Left ventricle myocardium superior (tissue), 1 donor: ENCODE measurements at regions not wholly inside any gene's neighbourhood (a gene's known extent, or its start where the extent isn't known, plus 50 kb on each side); places are given as distances from the start of the nearest gene placed in this dataset.

Experiments used
- ATAC-seq: fragments of 200-7000 bp; cut with Tn5 transposase; one replicate; pipeline ENCODE4 v1.9.1; 2020; ENCODE audit warnings: mild to moderate bottlenecking, moderate library complexity
- DNase-seq: peaks from one replicate; pipeline ENCODE4 v3.0.0-alpha.2; 2020
- intact Hi-C: fragments of 100-400 bp; cut with micrococcal nuclease; formaldehyde crosslinking; loops from one replicate; pipeline ENCODE4 v1.11.0; 2022
- donor health status: DM: no; HTN: yes; CAD: no; lungs with severe emphysema.

DNA sequence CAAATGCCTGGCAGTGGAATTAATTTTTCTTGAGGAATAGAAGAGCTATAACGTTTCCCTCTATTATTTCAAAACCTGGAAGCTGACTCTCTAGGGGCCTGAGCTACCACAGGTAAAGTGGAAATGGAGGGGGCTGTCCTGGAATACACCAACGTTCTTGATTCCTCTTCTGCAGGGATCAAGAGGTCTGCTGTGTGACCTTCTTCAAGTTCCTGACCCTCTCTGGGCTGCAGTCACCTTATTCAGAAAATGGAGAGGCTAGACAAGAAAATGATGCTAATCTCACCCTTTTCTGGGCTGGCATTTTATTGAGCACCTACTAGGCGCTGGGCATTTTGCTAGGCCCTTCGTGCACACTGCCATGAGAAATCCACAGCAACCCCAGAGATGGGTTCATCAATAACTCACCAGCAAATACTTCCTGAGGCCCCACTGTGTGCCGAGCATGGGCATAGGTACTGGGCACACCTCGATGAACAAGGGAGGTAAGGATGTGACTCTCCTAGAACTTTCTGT, 55.2 kb upstream of the DLK1 start:
- no peak for ATAC-seq
- peak; percentile 2 for DNase-seq
- intact Hi-C loops = no loop called here

DNA sequence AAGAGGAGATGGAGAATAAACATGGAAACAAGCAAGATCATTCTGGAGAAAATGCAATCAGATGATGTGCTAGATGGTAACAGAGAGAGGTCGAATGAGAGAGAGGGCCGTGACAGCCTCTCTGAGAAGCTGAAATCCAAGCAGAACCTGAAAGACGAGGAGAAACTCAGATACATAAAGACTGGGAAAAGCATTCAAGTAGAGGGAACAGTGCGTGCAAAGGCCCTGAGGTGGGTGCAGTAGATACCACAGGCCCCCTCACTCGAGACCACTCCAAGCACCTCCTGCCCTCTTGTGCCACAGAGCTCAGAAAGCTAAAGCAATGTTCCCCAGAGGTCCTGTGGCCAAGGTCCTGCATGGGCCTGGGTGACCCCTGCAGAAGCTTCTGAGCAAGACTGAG, 54.8 kb upstream of the DLK1 start:
- ATAC-seq (no peak), DNase-seq (peak; percentile 3)
- intact Hi-C loops = no loop called here

DNA sequence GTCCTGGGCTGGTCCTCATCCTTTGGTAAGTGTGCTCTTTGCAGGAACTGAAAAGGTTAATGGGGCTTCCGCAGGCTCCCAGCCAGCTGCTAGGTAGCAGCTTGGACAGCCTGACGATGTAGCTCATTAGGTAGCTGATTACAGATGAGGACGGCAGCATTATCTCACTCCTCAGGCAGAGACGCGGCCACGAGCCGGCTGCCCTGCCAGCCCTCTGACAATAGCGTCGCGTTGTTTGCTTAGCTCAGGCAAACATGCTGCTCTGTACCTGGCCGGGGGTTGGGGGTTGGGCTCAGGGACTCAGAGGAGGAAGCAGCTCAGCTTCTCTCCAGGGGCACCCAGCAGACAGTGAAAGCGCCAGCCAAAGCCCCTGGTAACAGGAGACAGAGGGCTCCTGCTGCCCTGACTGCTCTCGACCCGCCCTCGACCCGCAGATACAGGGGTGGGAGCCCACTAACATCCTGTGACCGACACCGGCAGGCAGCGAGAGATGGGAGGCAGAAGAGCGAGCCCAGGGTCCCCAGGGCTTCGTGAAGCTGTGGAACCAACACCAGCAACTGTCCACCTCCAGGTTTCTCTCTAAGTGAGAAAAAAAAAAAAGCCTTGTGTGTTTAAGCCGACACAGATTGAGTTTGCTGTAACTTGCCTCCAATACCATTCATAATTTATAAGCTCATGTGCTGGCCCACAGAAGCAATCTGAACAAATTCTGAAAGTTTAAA, 53.4 kb upstream of the DLK1 start:
- intact Hi-C loops = no loop called here
- no peak for ATAC-seq
- peak; percentile 20 for DNase-seq

DNA sequence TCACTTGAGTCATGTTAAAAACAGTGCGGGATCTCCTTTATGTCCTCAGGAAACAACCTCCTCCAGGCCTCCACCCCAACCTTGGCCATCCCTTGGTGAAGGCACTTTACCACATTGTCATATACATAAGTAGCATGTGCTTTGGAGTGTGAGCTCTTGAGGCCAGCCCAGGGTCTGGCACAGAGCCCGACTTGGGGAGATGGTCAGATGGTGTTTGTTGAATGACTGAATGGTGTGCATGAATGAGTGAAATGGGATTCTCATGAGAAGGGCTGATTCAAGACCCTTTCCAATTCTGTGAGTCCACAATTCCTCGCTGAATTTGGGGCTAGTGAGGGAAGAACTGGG, 52.9 kb upstream of the DLK1 start:
- DNase-seq (peak; percentile 9), ATAC-seq (no peak)
- intact Hi-C loops = no loop called here

DNA sequence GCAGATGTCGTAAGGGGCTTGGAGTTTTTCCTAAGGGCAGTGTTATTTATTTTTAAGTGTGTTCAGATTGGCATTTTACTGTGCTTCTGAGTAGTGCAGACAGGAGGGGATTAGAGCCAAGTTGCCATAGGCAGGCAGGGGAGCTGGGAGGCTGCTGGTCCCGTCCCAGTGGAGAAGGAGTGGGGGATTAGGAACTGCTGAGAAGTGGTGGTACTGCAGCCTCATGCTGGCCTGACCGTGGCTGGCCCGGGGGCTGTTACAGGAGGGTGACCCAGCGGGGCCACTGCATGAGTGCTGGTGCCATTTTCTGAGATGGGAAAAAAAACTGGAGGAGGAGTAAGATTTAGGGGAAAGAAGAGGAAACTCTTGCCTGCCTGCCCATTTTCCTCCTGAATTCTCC, 52.3 kb upstream of the DLK1 start:
- intact Hi-C loops = no loop called here
- DNase-seq = no peak
- ATAC-seq = no peak

DNA sequence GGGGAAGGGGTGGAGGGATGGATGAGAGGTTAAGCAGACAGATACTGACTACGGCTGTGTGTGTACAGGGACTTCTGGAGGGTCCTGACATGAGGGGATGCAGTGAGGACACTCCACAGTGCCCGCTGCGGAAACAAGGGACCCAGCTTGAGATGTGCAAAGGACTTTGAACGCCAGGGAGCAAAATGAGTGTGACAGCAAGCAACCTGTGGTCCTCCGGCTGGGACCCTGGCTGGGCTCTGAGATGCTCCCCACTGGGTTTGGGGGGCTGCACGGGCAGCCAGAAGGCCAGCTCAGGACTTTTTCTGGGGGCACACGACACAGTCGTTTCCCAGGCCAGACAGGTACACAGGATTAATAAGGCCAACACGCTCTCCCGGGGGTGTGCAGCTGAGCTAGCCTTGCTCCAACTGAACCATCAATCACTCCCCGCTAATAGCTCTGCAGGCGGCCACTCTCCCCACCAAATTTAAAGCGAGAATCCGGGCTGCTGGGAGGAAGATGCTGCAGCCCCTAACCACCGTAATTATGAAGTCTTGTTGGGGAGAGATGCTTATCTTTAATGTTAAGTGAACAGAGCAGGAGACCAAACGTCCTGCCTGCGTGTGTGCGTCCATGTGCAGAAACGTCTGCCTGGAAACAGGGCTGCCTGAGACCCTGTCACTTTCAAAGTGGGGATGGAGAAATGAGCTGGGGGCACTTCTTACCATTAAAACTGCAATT, 51.6 kb upstream of the DLK1 start:
- intact Hi-C loops = no loop called here
- DNase-seq (no peak), ATAC-seq (no peak)

DNA sequence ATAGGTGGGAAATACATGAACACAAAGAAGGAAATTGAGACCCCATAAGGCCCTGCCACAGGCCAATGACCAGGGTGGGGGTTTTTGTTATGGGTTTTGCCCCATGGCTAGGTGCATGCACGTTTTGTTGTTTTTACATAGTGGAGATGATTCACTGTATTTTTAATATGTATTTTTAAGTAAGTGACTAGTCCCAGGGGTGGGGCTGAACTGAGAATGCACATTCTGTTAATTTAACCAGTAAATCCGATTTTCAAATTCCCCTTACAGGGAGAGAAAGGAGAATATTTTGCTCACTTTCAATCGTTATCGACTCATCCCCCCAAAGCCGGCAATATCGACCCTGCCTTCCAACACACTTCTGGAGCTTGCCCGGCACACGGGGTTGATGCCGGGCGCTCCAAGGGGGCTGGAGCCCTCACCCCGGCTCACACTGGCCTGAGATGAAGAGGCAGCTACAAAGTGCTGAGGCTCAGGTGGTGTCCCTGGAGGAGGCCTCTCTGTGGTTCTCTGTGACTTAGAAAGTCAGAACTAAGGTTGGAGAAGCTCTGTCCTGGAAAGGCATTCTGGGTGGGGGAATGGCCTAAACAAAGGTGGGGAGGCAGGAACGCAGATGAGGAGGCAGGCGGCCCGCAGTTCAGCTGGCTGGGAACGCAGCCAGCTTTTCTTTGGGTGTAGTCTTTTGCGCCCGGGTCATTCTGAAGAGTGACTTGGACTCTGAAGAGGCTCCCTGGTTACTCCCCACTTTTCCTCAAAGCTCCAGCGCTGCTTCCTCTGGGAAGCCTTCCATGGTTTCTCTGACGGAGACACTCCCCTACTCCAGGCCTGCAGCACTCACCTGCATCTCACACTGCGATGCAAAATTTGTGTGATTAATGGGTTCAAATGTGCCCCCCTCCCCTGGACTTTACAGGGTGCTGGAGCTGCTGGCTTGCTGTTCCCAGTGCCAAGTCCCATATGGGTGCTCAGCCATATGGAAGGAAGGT, 50.7 kb upstream of the DLK1 start:
- no peak for DNase-seq
- intact Hi-C loops = no loop called here
- no peak for ATAC-seq
